ENCODE measurements at regions not wholly inside any gene's neighbourhood (a gene's known extent, or its start where the extent isn't known, plus 50 kb on each side); places are given as distances from the start of the nearest gene placed in this dataset.

- TF ChIP-seq ZFX (IDR thresholded peaks at IDR 0.05) (no peak), CTCF (conservative IDR thresholded peaks at IDR 0.05) (no peak)
- H3K27ac ChIP-seq: no peak overlapping the region
These were observed 198.4 kb upstream of the PMEPA1 start for GRCh38 chr20:57908226-57908625.

- TF ChIP-seq ZFX (IDR thresholded peaks at IDR 0.05): no peak
- no peak for TF ChIP-seq CTCF (conservative IDR thresholded peaks at IDR 0.05)
These were observed 197.6 kb upstream of the PMEPA1 start for GRCh38 chr20:57907131-57908000.

DNA sequence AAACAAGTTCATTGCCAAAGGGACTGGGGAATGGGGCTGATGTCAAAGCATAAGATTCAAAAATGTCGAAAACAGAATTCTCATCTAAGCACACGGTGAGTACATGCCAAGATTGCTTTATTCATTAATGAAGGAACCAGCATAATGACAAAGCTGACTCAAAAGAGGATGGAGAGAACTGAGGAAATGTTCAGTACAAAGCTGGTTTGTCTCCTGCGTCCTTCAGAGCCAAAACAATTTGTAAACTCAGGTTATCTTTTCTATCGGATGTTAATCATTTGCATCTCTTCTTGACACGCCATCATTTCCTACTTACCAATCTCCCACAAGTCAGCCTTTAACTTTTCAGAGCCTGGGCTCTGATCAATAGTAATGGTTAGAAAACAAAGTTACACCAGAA is 195.6 kb upstream of the PMEPA1 start:
- TF ChIP-seq ZFX (IDR thresholded peaks at IDR 0.05) (no peak), CTCF (conservative IDR thresholded peaks at IDR 0.05) (no peak)
- H3K27ac ChIP-seq: no peak overlapping the region

More at GRCh38 chr20:57907131-57908000, 197.6 kb upstream of the PMEPA1 start:
- H3K27ac ChIP-seq: no peak overlapping the region

DNA sequence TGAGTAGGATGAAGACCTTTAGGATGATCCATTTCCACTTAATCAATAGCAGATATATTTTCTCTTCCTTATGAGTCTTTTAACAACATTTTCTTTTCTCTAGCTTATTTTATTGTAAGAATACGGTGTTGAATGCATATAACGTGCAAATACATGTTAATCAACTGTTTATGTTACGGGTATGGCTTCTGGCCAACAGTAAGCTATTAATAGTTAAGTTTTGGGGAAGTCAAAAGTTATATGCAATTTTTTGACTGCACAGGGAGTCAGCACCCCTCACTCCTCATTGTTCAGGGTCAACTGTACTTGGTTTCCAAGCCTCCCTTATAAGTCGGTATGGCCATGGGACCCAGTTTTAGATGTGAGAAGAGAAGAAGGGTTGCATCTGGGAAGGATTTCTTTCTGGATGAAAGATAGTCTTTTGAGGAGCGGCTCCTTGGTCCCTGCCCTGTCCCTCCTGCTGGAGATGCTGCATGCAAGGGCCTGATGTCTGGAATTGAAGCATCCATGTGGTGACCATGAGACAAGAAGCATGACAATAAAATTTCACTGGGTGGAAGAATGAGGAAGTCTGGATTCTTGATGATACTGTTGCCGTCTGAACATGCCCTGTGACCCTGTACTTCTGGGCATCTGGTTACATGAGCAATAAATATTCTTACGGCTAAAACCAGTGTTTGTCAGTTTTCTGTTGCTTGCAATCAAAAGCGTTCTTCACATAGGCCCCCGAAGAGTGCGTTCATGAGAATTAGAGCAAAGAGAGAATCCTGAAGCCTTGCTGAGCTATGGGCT is 194.7 kb upstream of the PMEPA1 start:
- no peak overlapping the region for H3K27ac ChIP-seq
- TF ChIP-seq ZFX (IDR thresholded peaks at IDR 0.05) (no peak), CTCF (conservative IDR thresholded peaks at IDR 0.05) (no peak)

- H3K27ac ChIP-seq: no peak overlapping the region
- no peak for TF ChIP-seq ZFX (IDR thresholded peaks at IDR 0.05)
- no peak for TF ChIP-seq CTCF (conservative IDR thresholded peaks at IDR 0.05)
These were observed 192.7 kb upstream of the PMEPA1 start for GRCh38 chr20:57902473-57902872.

DNA sequence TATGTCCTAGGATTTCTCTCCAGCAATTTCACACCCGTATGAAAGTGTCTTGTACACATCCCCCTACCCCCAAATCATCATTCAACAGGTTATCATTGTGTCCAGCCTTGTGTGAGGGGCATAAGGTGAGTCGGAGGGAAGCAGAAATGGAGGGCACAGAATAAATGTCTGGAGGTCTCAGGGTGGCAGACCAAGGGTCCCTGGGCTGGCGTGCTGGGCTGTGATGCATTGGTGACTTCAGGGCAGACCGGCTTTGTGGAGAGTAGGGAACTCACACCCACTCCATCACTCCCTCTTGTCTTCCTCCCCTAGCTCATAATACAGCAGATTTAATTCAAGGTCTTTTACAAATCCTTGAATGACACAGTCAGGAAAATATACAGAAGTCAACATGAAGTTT is 191.7 kb upstream of the PMEPA1 start:
- H3K27ac ChIP-seq: no peak overlapping the region
- TF ChIP-seq ZFX (IDR thresholded peaks at IDR 0.05) (no peak), CTCF (conservative IDR thresholded peaks at IDR 0.05) (no peak)
